ENCODE measurements at regions not wholly inside any gene's neighbourhood (a gene's known extent, or its start where the extent isn't known, plus 50 kb on each side); places are given as distances from the start of the nearest gene placed in this dataset.

GRCh38 chr21:30943920-30944319, 62.5 kb upstream of the KRTAP11-1 start:
- TF ChIP-seq CTCF (conservative IDR thresholded peaks at IDR 0.05; ENCODE audit: low read length) (no peak), EZH2phosphoT487 (IDR thresholded peaks at IDR 0.05; ENCODE audit: borderline replicate concordance) (no peak)
